NCI-H1436 (cell line): ENCODE measurements at regions not wholly inside any gene's neighbourhood (a gene's known extent, or its start where the extent isn't known, plus 50 kb on each side); places are given as distances from the start of the nearest gene placed in this dataset.
A peak's percentile ranks its signal among the peaks of the same experiment; 100 is the strongest.
"Not testable (repeated sequence)": the region's sequence is repeated elsewhere in the genome, so short reads cannot be mapped to it uniquely, and the experiment has no call there.

ENCODE experiments used
- DNase-seq: peaks from one replicate; lab custom pipeline; 2025; lab: John Stamatoyannopoulos, UW

DNA sequence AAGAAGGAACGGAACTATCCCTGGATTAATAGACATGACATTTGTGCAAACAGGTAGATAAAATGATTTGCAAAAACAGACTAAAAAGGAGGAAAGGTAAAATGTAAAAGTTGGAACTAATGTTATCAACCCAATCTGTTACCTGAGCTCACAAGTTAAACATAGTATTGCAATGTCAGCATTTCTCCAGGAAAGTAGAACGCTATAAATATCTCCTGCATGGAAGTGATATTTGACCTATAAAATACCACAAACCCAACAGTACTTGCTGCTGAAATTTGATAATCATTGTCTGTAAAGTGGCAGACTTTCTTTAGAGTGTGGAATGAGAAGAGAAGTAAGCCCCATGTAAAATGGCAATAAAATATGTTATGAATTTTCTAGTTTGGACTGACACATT is 1435.7 kb downstream of the LRFN5 start:
- no peak for DNase-seq

DNA sequence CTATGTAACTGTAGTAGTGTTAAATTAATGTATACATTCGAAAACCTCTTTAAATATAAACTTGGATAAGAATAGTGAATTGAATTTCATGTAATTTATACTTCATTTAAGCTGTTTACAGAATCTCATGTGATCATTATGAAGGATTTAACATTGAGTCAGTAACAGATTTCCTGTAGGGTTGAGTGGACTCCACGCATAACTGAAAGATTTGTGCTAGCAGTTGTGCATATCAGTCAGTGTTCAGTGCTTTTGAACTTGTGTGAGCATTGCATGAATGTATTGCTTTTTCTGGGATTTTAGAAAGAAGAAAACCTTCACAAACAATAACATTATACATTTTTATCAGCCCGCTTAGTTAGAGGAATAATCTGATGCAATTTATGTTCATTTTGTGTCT is 1435.3 kb downstream of the LRFN5 start:
- no peak for DNase-seq

- no peak for DNase-seq
Observed at GRCh38 chr14:43041207-43041606, 1434.5 kb downstream of the LRFN5 start.

DNA sequence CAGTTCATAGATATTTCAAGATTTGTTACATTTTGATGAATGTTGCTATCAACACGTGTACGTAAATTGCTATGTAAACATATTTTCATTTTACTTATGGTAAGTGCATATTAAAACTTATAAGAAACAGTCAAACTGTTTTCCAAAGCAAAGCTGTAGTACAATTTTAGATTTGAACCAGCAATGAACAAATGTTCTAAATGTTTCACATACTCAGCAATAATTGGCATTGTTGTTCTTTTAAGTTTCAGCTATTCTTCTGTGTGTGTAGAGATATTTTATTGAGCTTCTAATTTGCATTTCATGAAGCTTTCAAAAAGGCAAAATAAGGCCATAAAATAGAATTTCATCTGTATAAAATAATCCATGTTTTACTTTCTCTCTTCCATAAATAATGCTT is 1433.2 kb downstream of the LRFN5 start:
- no peak for DNase-seq

GRCh38 chr14:43031598-43031997 is 1424.9 kb downstream of the LRFN5 start:
- DNase-seq: no peak

DNA sequence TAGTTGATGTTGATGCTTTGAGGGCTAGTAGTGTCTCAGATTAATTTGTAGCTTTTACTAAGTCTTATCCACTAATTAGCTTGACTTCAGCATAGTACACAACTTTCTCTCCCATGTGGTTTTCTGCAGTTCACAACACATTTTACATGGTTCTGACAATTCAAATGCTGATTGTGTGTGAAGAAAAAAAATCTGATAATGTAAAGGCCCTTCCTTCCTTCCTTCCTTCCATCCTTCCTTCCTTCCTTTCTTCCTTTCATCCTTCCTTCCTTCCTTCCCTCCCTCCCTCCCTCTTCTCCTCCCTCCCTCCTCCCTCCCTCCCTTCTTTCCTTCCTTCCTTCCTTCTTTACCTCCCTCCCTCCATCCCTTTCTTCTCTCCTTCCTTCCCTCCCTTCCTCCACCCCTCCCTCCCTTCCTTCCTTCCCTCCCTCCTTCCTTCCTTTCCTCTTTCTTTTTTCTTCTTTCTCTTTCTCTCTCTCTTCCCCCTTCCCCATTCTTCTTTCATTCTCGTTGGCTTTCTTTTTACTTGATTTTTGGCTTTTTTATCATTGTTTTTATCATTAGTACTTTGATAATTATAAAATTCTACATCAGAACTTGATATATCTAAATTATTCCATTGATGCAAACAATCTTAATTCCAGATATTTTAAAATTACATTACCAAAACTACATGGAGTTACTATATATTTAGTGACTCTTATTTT is 1415.6 kb downstream of the LRFN5 start:
- DNase-seq: no peak

GRCh38 chr14:43019826-43020225 is 1413.2 kb downstream of the LRFN5 start:
- DNase-seq: no peak

DNA sequence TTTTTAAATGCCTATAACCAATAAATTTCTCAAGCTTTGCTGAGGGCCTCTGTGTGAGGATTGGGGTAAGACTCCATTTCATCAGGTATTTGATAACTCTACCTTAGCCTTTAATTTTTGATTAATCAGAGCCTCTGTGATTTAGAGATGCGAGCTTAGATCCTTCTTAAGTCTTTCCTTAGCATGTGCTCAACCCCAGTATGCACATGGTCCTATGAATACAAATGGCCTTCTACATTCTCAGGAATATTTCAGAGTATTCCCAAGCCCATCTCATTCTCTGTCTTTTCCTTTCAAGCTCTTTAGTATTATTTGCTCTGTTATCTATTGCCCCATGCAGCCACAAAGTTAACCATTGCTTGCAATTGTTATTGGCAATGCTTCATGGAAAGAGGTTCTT is 1407.7 kb downstream of the LRFN5 start:
- no peak for DNase-seq

- no peak for DNase-seq
Observed at GRCh38 chr14:43012817-43013216, 1406.1 kb downstream of the LRFN5 start.

GRCh38 chr14:43005807-43006206 is 1399.1 kb downstream of the LRFN5 start:
- no peak for DNase-seq

- peak; percentile 40 for DNase-seq
Observed at GRCh38 chr14:43003845-43004244, 1397.2 kb downstream of the LRFN5 start.

GRCh38 chr14:43001731-43002130 is 1395.1 kb downstream of the LRFN5 start:
- DNase-seq: no peak

DNA sequence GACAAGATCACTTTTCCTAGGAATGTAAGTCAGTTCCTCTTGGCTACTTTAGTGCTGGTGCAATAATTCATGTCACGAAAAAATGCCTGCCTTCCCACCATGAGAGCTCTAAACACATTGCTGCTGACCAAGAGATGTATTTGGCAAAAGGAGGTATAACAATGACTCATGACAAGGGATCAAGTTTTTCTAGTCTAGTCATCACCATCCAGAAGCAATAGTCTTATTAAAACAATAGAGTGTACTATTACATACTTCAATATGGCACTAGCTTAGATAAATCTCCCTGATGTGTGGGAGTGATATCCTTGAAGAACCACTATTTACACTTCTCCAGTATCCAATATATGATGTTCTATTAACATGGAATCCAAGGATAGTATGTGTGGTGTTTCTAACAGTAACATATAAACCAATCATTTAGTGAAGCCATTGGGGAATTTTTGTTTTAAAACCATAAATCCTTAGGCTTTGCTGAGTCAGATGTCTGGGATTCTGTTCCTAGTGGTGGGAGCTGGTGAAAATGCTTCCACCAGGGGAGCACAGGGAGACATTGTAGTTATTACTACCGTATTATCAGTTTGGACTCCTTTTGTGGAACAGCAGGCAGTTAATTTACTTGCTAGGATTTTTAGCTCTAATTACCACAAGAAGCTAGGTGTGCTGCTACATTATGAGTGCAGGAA is 1387.5 kb downstream of the LRFN5 start:
- DNase-seq: no peak

- no peak for DNase-seq
Observed at GRCh38 chr14:42992930-42993329, 1386.3 kb downstream of the LRFN5 start.

- DNase-seq: no peak
Observed at GRCh38 chr14:42980419-42980818, 1373.7 kb downstream of the LRFN5 start.

GRCh38 chr14:42973171-42973570 is 1366.5 kb downstream of the LRFN5 start:
- DNase-seq: not testable (repeated sequence)

- no peak for DNase-seq
Observed at GRCh38 chr14:42965512-42965911, 1358.8 kb downstream of the LRFN5 start.

DNA sequence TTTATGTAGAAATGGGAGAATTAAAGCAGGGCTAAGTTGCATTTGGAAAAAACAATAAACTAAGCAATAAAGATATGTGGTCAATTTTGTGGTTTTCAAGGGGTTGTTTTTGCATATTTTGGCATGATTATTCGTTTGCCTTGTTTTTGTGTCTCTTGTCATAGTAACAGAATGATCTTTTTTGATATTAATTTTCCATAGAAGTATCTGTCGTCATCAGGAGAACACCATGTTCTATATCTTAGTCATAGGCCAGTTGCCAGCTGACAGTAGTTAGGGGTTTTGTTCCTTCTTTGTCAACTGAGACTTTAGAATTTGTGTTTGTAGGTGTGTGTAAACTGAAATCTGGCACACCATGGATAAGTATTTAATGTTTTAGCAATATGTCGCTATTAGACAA is 1354.8 kb downstream of the LRFN5 start:
- DNase-seq: no peak

- DNase-seq: no peak
Observed at GRCh38 chr14:42950363-42950762, 1343.7 kb downstream of the LRFN5 start.

DNA sequence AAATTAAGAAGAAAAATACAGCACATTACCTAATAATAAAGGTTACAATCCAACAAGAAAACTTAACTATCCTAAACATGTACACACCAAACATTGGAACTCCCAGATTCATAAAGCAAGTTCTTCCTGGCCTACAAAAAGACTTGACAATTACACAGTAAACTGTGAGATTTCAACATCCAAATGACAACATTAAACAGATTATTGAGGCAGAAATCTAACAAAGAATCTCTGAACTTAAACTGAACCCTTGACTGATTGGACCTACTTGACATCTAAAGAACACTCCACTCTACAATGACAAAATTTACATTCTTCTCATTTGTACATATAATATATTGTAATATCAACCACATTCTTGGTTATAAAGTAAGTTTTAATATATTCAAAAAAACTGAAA is 1341.3 kb downstream of the LRFN5 start:
- DNase-seq: no peak

GRCh38 chr14:42944284-42944683 is 1337.6 kb downstream of the LRFN5 start:
- DNase-seq: no peak

- no peak for DNase-seq
Observed at GRCh38 chr14:42931308-42931707, 1324.6 kb downstream of the LRFN5 start.

DNA sequence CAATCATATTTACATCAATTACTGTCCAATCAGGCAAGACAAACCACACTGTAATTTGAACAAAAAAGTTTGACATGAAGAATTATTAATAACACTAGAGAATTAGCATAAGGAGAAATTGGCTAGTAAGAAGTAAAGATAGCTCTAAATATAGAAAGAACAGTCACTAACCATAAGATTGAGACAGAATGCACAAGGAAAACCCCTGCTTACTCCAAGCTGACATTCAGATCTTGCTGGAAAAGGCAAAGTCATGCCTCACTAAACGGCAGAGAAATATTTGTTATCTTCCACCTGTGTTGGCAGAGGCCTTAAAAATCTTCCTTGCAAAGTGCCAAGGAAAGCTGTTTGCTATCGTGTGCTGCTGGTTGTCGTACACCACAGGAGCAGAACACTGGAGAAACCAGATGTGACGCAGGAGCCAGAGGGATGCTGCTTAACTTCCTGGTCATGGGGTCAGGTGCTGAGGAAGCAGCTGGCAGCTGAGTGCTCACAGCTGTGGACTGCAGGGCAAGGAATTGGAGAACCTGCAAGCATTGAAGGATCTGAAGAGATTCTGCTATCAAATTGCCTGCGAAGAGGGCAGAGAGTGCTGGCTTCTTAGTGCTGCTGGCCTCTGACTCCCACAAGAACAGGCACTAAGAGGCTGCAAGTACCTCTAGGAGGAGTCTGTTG is 1323.3 kb downstream of the LRFN5 start:
- no peak for DNase-seq
